ENCODE measurements at regions not wholly inside any gene's neighbourhood (a gene's known extent, or its start where the extent isn't known, plus 50 kb on each side); places are given as distances from the start of the nearest gene placed in this dataset.

- TF ChIP-seq SUZ12 (IDR thresholded peaks at IDR 0.05; ENCODE audit: extremely low read depth, insufficient read depth, insufficient read length) = no peak
- TF ChIP-seq YY1 (IDR thresholded peaks at IDR 0.05; ENCODE audit: insufficient read depth, insufficient read length) = no peak
- TF ChIP-seq ZNF274 (IDR thresholded peaks at IDR 0.05; ENCODE audit: low read depth, low read length) = no peak
Measured at GRCh38 chr13:64186071-64186470, 2770.4 kb upstream of the PCDH20 start.
